ENCODE measurements at regions not wholly inside any gene's neighbourhood (a gene's known extent, or its start where the extent isn't known, plus 50 kb on each side); places are given as distances from the start of the nearest gene placed in this dataset.

GRCh38 chr15:96253006-96253747 lies 77.3 kb upstream of the NR2F2 start:
- peaks cover 20% of the 10 kb centered on the region for H3K4me1 ChIP-seq (ENCODE audit: control insufficient read depth, insufficient read depth, low read length)
- peak overlapping the region; percentile 5 for H3K27ac ChIP-seq (ENCODE audit: low read depth, low read length)
- no peaks in the 10 kb centered on the region for H3K27me3 ChIP-seq (ENCODE audit: control insufficient read depth, insufficient read depth, low read length)
- no peaks in the 10 kb centered on the region for H3K36me3 ChIP-seq (ENCODE audit: control insufficient read depth, insufficient read depth, low read length)
- H3K4me3 ChIP-seq (ENCODE audit: low read depth, low read length), result no peak overlapping the region
- no peaks in the 10 kb centered on the region for H3K9me3 ChIP-seq (ENCODE audit: control insufficient read depth, insufficient read depth, low read length)
- no peak overlapping the region for H3K9ac ChIP-seq (ENCODE audit: low read depth, low read length)

- H3K9ac ChIP-seq (ENCODE audit: low read depth, low read length), result no peak overlapping the region
- H3K27ac ChIP-seq (ENCODE audit: low read depth, low read length), result peak overlapping the region; percentile 5
- no peak overlapping the region for H3K4me3 ChIP-seq (ENCODE audit: low read depth, low read length)
- no peaks in the 10 kb centered on the region for H3K36me3 ChIP-seq (ENCODE audit: control insufficient read depth, insufficient read depth, low read length)
- H3K4me1 ChIP-seq (ENCODE audit: control insufficient read depth, insufficient read depth, low read length), result peaks cover 20% of the 10 kb centered on the region
- no peaks in the 10 kb centered on the region for H3K27me3 ChIP-seq (ENCODE audit: control insufficient read depth, insufficient read depth, low read length)
- no peaks in the 10 kb centered on the region for H3K9me3 ChIP-seq (ENCODE audit: control insufficient read depth, insufficient read depth, low read length)
These were observed 76.3 kb upstream of the NR2F2 start for GRCh38 chr15:96254173-96254572.

GRCh38 chr15:96255599-96255998 lies 74.9 kb upstream of the NR2F2 start:
- Histone ChIP-seq H3K9ac (ENCODE audit: low read depth, low read length) (no peak overlapping the region), H3K4me1 (ENCODE audit: control insufficient read depth, insufficient read depth, low read length) (peaks cover 20% of the 10 kb centered on the region), H3K27me3 (ENCODE audit: control insufficient read depth, insufficient read depth, low read length) (no peaks in the 10 kb centered on the region), H3K4me3 (ENCODE audit: low read depth, low read length) (no peak overlapping the region), H3K27ac (ENCODE audit: low read depth, low read length) (no peak overlapping the region), H3K9me3 (ENCODE audit: control insufficient read depth, insufficient read depth, low read length) (no peaks in the 10 kb centered on the region), H3K36me3 (ENCODE audit: control insufficient read depth, insufficient read depth, low read length) (no peaks in the 10 kb centered on the region)

GRCh38 chr15:96261575-96262034 lies 68.9 kb upstream of the NR2F2 start:
- Histone ChIP-seq H3K4me3 (ENCODE audit: low read depth, low read length) (no peak overlapping the region), H3K27me3 (ENCODE audit: control insufficient read depth, insufficient read depth, low read length) (no peaks in the 10 kb centered on the region), H3K27ac (ENCODE audit: low read depth, low read length) (no peak overlapping the region), H3K9ac (ENCODE audit: low read depth, low read length) (no peak overlapping the region), H3K9me3 (ENCODE audit: control insufficient read depth, insufficient read depth, low read length) (no peaks in the 10 kb centered on the region), H3K4me1 (ENCODE audit: control insufficient read depth, insufficient read depth, low read length) (peaks cover 8% of the 10 kb centered on the region; the same call in 1 of the 2 replicates), H3K36me3 (ENCODE audit: control insufficient read depth, insufficient read depth, low read length) (no peaks in the 10 kb centered on the region)

- H3K36me3 ChIP-seq (ENCODE audit: control insufficient read depth, insufficient read depth, low read length), result no peaks in the 10 kb centered on the region
- peaks cover 8% of the 10 kb centered on the region; the same call in 1 of the 2 replicates for H3K4me1 ChIP-seq (ENCODE audit: control insufficient read depth, insufficient read depth, low read length)
- no peaks in the 10 kb centered on the region for H3K9me3 ChIP-seq (ENCODE audit: control insufficient read depth, insufficient read depth, low read length)
- H3K27ac ChIP-seq (ENCODE audit: low read depth, low read length), result no peak overlapping the region
- no peak overlapping the region for H3K4me3 ChIP-seq (ENCODE audit: low read depth, low read length)
- no peak overlapping the region for H3K9ac ChIP-seq (ENCODE audit: low read depth, low read length)
- H3K27me3 ChIP-seq (ENCODE audit: control insufficient read depth, insufficient read depth, low read length), result no peaks in the 10 kb centered on the region
These were observed 68.4 kb upstream of the NR2F2 start for GRCh38 chr15:96262097-96262496.

- no peak overlapping the region for H3K27ac ChIP-seq (ENCODE audit: low read depth, low read length)
- no peaks in the 10 kb centered on the region for H3K27me3 ChIP-seq (ENCODE audit: control insufficient read depth, insufficient read depth, low read length)
- no peaks in the 10 kb centered on the region for H3K9me3 ChIP-seq (ENCODE audit: control insufficient read depth, insufficient read depth, low read length)
- peaks cover 8% of the 10 kb centered on the region; the same call in 1 of the 2 replicates for H3K4me1 ChIP-seq (ENCODE audit: control insufficient read depth, insufficient read depth, low read length)
- no peak overlapping the region for H3K4me3 ChIP-seq (ENCODE audit: low read depth, low read length)
- no peaks in the 10 kb centered on the region for H3K36me3 ChIP-seq (ENCODE audit: control insufficient read depth, insufficient read depth, low read length)
- no peak overlapping the region for H3K9ac ChIP-seq (ENCODE audit: low read depth, low read length)
These were observed 67.7 kb upstream of the NR2F2 start for GRCh38 chr15:96262549-96263489.

- H3K4me3 ChIP-seq (ENCODE audit: low read depth, low read length), result no peak overlapping the region
- peak overlapping the region; percentile 29 for H3K27ac ChIP-seq (ENCODE audit: low read depth, low read length)
- no peaks in the 10 kb centered on the region for H3K36me3 ChIP-seq (ENCODE audit: control insufficient read depth, insufficient read depth, low read length)
- H3K4me1 ChIP-seq (ENCODE audit: control insufficient read depth, insufficient read depth, low read length), result peaks cover 17% of the 10 kb centered on the region
- no peaks in the 10 kb centered on the region for H3K27me3 ChIP-seq (ENCODE audit: control insufficient read depth, insufficient read depth, low read length)
- H3K9me3 ChIP-seq (ENCODE audit: control insufficient read depth, insufficient read depth, low read length), result no peaks in the 10 kb centered on the region
- no peak overlapping the region for H3K9ac ChIP-seq (ENCODE audit: low read depth, low read length)
These were observed 66.1 kb upstream of the NR2F2 start for GRCh38 chr15:96264351-96264798.

GRCh38 chr15:96264801-96265515 lies 65.5 kb upstream of the NR2F2 start:
- H3K9ac ChIP-seq (ENCODE audit: low read depth, low read length), result no peak overlapping the region
- no peak overlapping the region for H3K4me3 ChIP-seq (ENCODE audit: low read depth, low read length)
- peak overlapping the region; percentile 29 for H3K27ac ChIP-seq (ENCODE audit: low read depth, low read length)
- H3K27me3 ChIP-seq (ENCODE audit: control insufficient read depth, insufficient read depth, low read length), result no peaks in the 10 kb centered on the region
- no peaks in the 10 kb centered on the region for H3K36me3 ChIP-seq (ENCODE audit: control insufficient read depth, insufficient read depth, low read length)
- peaks cover 17% of the 10 kb centered on the region for H3K4me1 ChIP-seq (ENCODE audit: control insufficient read depth, insufficient read depth, low read length)
- H3K9me3 ChIP-seq (ENCODE audit: control insufficient read depth, insufficient read depth, low read length), result no peaks in the 10 kb centered on the region

GRCh38 chr15:96266456-96266855 lies 64.0 kb upstream of the NR2F2 start:
- Histone ChIP-seq H3K9me3 (ENCODE audit: control insufficient read depth, insufficient read depth, low read length) (no peaks in the 10 kb centered on the region), H3K36me3 (ENCODE audit: control insufficient read depth, insufficient read depth, low read length) (no peaks in the 10 kb centered on the region), H3K4me3 (ENCODE audit: low read depth, low read length) (no peak overlapping the region), H3K27me3 (ENCODE audit: control insufficient read depth, insufficient read depth, low read length) (no peaks in the 10 kb centered on the region), H3K4me1 (ENCODE audit: control insufficient read depth, insufficient read depth, low read length) (peaks cover 15% of the 10 kb centered on the region), H3K9ac (ENCODE audit: low read depth, low read length) (no peak overlapping the region), H3K27ac (ENCODE audit: low read depth, low read length) (no peak overlapping the region)

- H3K4me3 ChIP-seq (ENCODE audit: low read depth, low read length), result no peak overlapping the region
- H3K36me3 ChIP-seq (ENCODE audit: control insufficient read depth, insufficient read depth, low read length), result no peaks in the 10 kb centered on the region
- H3K9ac ChIP-seq (ENCODE audit: low read depth, low read length), result no peak overlapping the region
- H3K27ac ChIP-seq (ENCODE audit: low read depth, low read length), result no peak overlapping the region
- H3K9me3 ChIP-seq (ENCODE audit: control insufficient read depth, insufficient read depth, low read length), result no peaks in the 10 kb centered on the region
- peaks cover 9% of the 10 kb centered on the region for H3K4me1 ChIP-seq (ENCODE audit: control insufficient read depth, insufficient read depth, low read length)
- H3K27me3 ChIP-seq (ENCODE audit: control insufficient read depth, insufficient read depth, low read length), result no peaks in the 10 kb centered on the region
These were observed 63.0 kb upstream of the NR2F2 start for GRCh38 chr15:96267463-96267862.
